GM21381 (cell line): ENCODE measurements at regions not wholly inside any gene's neighbourhood (a gene's known extent, or its start where the extent isn't known, plus 50 kb on each side); places are given as distances from the start of the nearest gene placed in this dataset.
"Not testable (repeated sequence)": the region's sequence is repeated elsewhere in the genome, so short reads cannot be mapped to it uniquely, and the experiment has no call there.

Experiments used
- ATAC-seq: cut with Tn5 transposase; IDR thresholded peaks from one replicate; pipeline ENCODE4 v1.9.1; 2021; ENCODE audit warnings: mild to moderate bottlenecking, moderate library complexity; ENCODE audit not compliant: unreplicated experiment

DNA sequence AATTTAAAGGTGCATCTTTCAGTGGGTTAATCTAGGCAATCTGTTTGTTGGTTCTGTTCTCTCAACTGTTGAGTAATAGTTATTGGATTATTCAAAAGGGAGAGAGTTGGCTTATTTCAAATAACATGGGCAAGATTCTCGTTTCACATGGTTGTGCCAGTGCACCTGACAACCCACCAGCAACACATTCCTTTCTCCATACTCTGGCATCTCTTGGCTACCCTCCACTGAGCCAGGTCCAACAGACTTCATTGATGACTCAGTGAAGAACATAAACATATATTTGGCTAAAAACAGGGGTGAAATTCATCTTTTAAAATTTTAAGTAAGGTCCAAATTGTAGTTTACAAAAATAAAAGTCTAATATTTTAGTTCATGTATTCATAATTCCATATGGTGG, 967.2 kb downstream of the RPA4 start:
- ATAC-seq: no peak

DNA sequence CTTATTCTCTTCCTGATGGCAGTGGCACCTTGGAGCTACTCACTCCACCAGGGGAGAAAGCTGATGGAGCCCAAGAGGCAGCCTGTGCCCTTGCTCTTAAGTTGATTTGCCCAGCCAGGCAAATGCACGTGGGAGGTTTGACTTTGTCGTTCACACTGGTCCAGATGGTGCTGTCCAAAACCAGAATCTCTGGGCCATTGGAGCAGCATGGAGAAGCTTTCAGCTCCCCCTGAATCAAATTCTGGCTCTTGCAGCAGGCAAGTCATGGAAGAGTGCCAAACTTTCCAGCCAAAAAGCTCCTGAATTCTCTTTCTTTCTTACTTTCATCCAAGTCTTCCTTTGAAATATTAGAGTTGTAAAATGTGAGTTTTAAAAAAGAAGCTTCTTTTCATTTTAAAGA, 970.4 kb downstream of the RPA4 start:
- ATAC-seq: no peak

GRCh38 chrX:97858592-97858991, 974.9 kb downstream of the RPA4 start:
- ATAC-seq: no peak

DNA sequence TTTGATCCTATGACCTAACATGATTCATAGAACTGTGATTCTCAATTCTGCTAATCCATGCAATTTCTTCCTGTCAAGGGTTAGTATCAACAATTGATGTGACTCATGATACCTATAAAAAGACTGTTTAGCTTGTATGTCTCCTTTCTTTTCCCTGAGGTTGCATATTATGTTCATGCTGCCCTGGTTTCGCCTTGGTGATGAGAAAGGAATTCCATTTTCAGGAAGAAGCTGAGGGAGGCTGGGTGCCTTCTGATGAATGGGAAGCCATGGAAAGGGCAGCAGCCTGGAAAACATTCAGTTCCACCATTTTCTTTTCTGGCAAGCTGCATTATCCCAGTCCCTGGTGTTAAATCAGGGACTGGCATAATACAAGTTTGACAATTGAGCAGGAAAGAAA, 976.5 kb downstream of the RPA4 start:
- no peak for ATAC-seq

GRCh38 chrX:97863261-97863660, 979.6 kb downstream of the RPA4 start:
- no peak for ATAC-seq

GRCh38 chrX:97867266-97867665, 983.6 kb downstream of the RPA4 start:
- ATAC-seq: no peak

DNA sequence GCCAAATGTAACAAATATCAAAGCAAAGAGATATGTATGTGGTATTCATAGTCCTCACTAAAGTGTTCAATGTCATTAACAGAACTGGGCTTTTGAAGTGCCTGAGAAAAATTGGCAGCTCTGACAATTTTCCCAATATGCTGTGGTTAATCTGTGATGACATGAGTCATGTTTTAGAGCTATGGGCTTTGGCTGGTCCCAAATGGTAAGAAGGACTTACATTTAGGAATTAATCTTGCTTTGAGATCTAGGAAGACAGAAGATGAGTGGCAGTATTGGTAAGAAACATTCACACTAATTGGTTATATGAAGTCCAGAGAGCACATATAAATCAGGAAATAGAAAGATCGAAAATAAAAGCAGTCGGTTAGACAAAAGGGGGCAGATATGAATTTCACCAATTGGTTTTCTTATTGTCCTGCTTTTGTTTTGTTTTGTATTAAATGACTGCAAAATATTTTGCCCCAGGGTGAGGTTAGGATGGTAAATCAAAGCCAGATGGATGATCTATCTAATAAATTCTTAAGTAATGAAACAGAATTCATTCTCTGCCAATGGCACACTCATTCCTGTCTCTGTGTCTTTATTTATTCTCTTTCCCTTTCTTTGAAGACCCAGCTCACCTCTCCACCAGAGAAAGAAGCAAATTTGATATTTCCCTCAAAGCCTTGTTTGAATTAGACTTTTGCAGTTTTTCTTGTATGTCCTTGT, 993.1 kb downstream of the RPA4 start:
- no peak for ATAC-seq

GRCh38 chrX:97882306-97882705, 998.6 kb downstream of the RPA4 start:
- ATAC-seq: no peak

- no peak for ATAC-seq
These were observed 1012.0 kb downstream of the RPA4 start for GRCh38 chrX:97895751-97896150.

- no peak for ATAC-seq
These were observed 1014.3 kb downstream of the RPA4 start for GRCh38 chrX:97897998-97898397.

GRCh38 chrX:97898798-97899197, 1015.1 kb downstream of the RPA4 start:
- no peak for ATAC-seq

DNA sequence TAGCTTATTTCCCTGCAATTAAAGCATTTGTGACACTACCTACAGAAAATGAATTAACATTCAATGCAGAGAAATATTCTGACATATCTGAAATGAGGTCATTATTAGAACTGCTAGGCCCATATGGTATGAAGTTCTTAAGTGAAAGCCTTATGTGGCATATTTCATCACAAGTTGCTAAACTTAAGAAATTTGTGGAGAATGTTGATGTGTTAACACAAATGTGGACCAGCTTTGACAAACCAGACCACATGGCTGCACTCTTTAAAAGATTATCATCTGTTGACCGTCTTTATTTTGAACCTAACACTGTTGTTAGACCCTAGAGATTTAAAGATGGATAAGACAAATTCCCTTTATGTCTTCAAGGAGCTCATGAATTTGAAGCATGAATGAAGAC, 1024.1 kb downstream of the RPA4 start:
- no peak for ATAC-seq

GRCh38 chrX:97909245-97909644, 1025.5 kb downstream of the RPA4 start:
- ATAC-seq: peak; percentile 92

- not testable (repeated sequence) for ATAC-seq
These were observed 1031.7 kb downstream of the RPA4 start for GRCh38 chrX:97915390-97915789.

- ATAC-seq: not testable (repeated sequence)
These were observed 1037.5 kb downstream of the RPA4 start for GRCh38 chrX:97921223-97921622.

- no peak for ATAC-seq
These were observed 1047.9 kb downstream of the RPA4 start for GRCh38 chrX:97931586-97931985.

GRCh38 chrX:97936296-97936695, 1052.6 kb downstream of the RPA4 start:
- no peak for ATAC-seq

DNA sequence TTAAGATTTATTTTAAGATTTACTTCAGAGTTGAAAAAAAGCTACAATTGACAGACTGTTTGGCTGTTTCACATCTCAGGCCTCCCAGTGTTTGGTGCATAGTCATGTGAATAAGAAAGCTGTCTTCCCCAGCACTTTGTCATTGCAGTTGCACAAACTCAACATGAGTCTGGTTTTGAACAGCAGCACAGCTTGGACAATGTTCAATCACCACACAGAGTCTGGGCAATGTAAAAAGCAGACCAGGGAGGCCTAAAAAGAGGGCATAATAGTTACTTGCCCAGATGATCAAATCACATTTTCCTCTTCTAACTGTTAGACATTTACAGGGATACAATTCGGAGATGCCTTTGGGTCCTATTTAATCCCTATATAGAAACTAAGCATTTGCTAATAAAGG, 1055.0 kb downstream of the RPA4 start:
- no peak for ATAC-seq

GRCh38 chrX:97968376-97969163, 1084.9 kb downstream of the RPA4 start:
- ATAC-seq: no peak

GRCh38 chrX:97984641-97985040, 1100.9 kb downstream of the RPA4 start:
- ATAC-seq: no peak

GRCh38 chrX:97985096-97985495, 1101.4 kb downstream of the RPA4 start:
- ATAC-seq: no peak

- ATAC-seq: no peak
These were observed 1104.3 kb downstream of the RPA4 start for GRCh38 chrX:97987979-97988378.
